ENCODE measurements at regions not wholly inside any gene's neighbourhood (a gene's known extent, or its start where the extent isn't known, plus 50 kb on each side); places are given as distances from the start of the nearest gene placed in this dataset.

GRCh38 chr11:80163441-80163840, 722.6 kb upstream of the TENM4 start:
- DNase-seq = no peak

- no peak for DNase-seq
Measured at GRCh38 chr11:80163011-80163410, 722.2 kb upstream of the TENM4 start.

- no peak for DNase-seq
Measured at GRCh38 chr11:80162387-80162786, 721.6 kb upstream of the TENM4 start.

- DNase-seq = no peak
Measured at GRCh38 chr11:80157447-80157846, 716.6 kb upstream of the TENM4 start.

GRCh38 chr11:80156062-80156461, 715.2 kb upstream of the TENM4 start:
- DNase-seq = no peak

GRCh38 chr11:80155412-80156017, 714.7 kb upstream of the TENM4 start:
- DNase-seq = no peak

- no peak for DNase-seq
Measured at GRCh38 chr11:80146232-80146631, 705.4 kb upstream of the TENM4 start.

GRCh38 chr11:80144897-80145594, 704.2 kb upstream of the TENM4 start:
- DNase-seq = no peak

GRCh38 chr11:80136991-80137390, 696.2 kb upstream of the TENM4 start:
- DNase-seq = no peak

GRCh38 chr11:80129396-80129795, 688.6 kb upstream of the TENM4 start:
- DNase-seq = no peak

GRCh38 chr11:80122211-80122610, 681.4 kb upstream of the TENM4 start:
- DNase-seq = no peak

GRCh38 chr11:80118073-80118472, 677.2 kb upstream of the TENM4 start:
- no peak for DNase-seq

GRCh38 chr11:80116796-80117195, 676.0 kb upstream of the TENM4 start:
- no peak for DNase-seq

GRCh38 chr11:80109652-80110051, 668.8 kb upstream of the TENM4 start:
- no peak for DNase-seq

- no peak for DNase-seq
Measured at GRCh38 chr11:80109031-80109430, 668.2 kb upstream of the TENM4 start.

- DNase-seq = no peak
Measured at GRCh38 chr11:80107415-80107814, 666.6 kb upstream of the TENM4 start.

- no peak for DNase-seq
Measured at GRCh38 chr11:80104191-80104590, 663.4 kb upstream of the TENM4 start.

- DNase-seq = no peak
Measured at GRCh38 chr11:80103142-80103859, 662.5 kb upstream of the TENM4 start.

- DNase-seq = no peak
Measured at GRCh38 chr11:80097146-80097545, 656.3 kb upstream of the TENM4 start.

GRCh38 chr11:80096736-80097135, 655.9 kb upstream of the TENM4 start:
- no peak for DNase-seq

- DNase-seq = no peak
Measured at GRCh38 chr11:80086496-80087055, 645.7 kb upstream of the TENM4 start.

- no peak for DNase-seq
Measured at GRCh38 chr11:80085563-80085962, 644.7 kb upstream of the TENM4 start.

GRCh38 chr11:80084608-80085007, 643.8 kb upstream of the TENM4 start:
- DNase-seq = no peak

- no peak for DNase-seq
Measured at GRCh38 chr11:80083531-80083951, 642.7 kb upstream of the TENM4 start.
